ENCODE measurements at regions not wholly inside any gene's neighbourhood (a gene's known extent, or its start where the extent isn't known, plus 50 kb on each side); places are given as distances from the start of the nearest gene placed in this dataset.
A peak's percentile ranks its signal among the peaks of the same experiment; 100 is the strongest.

GRCh38 chr5:133680830-133681565, 68.7 kb upstream of the FSTL4 start:
- H3K36me3 Mint-ChIP-seq, result no peaks in the 10 kb centered on the region
- H3K9me3 Mint-ChIP-seq, result no peaks in the 10 kb centered on the region

DNA sequence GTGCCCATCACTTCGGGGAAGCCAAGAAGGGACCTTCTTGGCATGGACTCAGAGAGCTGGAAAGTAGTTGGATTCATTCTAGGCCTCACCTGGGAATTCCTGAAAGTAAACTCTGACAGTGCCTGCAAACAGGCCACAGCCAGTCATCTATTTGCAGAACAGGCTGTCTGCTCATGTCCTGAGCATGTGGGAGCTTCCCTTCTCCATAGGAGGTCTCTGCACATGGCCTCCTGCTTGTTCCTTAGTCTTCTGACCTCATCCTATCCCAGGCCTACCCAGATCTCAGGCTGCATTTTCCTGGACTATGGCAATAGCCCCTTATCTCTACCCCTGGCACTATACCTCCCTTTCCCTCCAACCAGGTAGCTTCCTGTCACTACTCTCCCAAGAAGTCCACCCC, 67.2 kb upstream of the FSTL4 start:
- no peak for DNase-seq
- no peak for ATAC-seq (ENCODE audit: low read depth in 2 of 2)
- peak overlapping the region in 1 of 8 donors; percentile 5 for H3K4me3 Mint-ChIP-seq
- H3K27me3 Mint-ChIP-seq, result peaks cover 0 to 16% (median 0%) of the 10 kb centered on the region in 3 donors
- no peaks in the 10 kb centered on the region for H3K36me3 Mint-ChIP-seq
- H3K9me3 Mint-ChIP-seq, result no peaks in the 10 kb centered on the region
- H3K27ac Mint-ChIP-seq, result no peak overlapping the region
- H3K4me1 Mint-ChIP-seq, result peaks cover 0 to 11% (median 6%) of the 10 kb centered on the region in 3 donors

More at GRCh38 chr5:133680830-133681565, 68.7 kb upstream of the FSTL4 start:
- Mint-ChIP-seq H3K27ac (peak overlapping the region in 2 of 6 donors; percentile 34 to 49), H3K4me1 (peaks cover 0 to 11% (median 6%) of the 10 kb centered on the region in 3 donors), H3K4me3 (no peak overlapping the region), H3K27me3 (peaks cover 0 to 10% (median 5%) of the 10 kb centered on the region in 3 donors)
- ATAC-seq (ENCODE audit: low read depth in 2 of 2), result no peak
- no peak for DNase-seq

DNA sequence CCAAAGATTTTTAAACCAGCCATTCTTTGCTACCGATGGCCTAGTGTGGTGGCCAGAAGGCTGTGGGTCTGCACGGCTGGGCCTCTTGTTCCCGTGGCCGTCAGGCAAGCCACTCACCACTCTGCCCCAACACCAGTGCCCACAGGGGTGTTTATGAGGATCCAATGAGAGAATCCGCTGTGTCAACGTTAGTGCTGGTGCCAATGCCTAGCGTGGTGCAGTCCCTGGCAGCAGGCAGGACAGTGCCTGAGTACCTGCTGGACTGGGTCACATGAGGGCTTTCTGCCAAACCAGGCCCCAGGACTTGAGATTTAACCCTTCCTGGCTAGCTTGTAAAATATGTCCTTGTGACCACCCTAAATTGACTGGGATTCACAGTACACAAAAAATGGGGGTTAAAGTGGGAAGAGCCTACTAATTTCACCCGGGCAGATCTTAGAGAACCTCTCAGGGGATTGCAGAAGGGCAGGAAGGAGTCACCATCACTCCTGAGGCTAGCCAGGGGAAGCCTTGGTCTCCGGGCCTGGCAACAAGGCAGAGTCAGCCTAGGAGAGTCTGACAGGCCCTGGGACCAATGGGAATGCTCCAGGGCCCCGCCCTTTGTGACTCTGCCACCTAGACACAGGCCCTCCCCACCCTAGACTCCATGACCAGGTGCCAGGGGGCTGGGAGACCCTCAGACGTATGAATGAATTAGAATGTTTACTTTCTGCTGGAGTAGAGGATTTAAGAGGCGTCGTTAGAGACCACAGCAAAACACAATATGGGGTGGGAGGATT, 63.2 kb upstream of the FSTL4 start:
- Mint-ChIP-seq H3K4me3 (no peak overlapping the region), H3K27me3 (peaks cover 4 to 32% (median 18%) of the 10 kb centered on the region in 3 donors), H3K36me3 (peaks cover 0 to 9% of the 10 kb centered on the region in 2 donors), H3K27ac (no peak overlapping the region), H3K9me3 (peaks cover 5 to 14% (median 6%) of the 10 kb centered on the region in 7 donors), H3K4me1 (peaks cover 0 to 5% (median 0%) of the 10 kb centered on the region in 3 donors)
- no peak for DNase-seq
- no peak for ATAC-seq (ENCODE audit: low read depth in 2 of 2)

DNA sequence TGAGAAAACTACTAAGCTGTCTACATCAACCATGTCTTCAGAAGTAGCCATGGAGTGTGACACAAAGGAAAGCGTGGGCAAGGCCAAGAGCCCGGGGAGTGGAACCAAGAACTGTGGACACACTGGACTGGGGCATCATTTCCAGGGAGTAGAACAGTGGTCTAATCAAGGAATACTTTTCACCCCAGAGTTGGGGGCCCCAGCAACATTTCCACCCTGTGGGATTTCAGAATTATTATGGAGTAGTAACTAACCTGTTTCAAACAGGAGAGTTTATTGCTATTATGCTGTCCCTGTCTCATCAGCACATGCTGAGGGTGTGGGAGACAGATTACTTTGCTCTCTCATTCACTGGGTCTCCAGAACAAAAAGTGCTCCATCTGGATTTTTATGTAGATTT, 58.0 kb upstream of the FSTL4 start:
- Mint-ChIP-seq H3K4me1 (peaks cover 0 to 5% (median 0%) of the 10 kb centered on the region in 3 donors), H3K27ac (no peak overlapping the region), H3K36me3 (peaks cover 0 to 9% of the 10 kb centered on the region in 2 donors), H3K4me3 (no peak overlapping the region), H3K9me3 (peaks cover 6 to 23% (median 14%) of the 10 kb centered on the region in 7 donors), H3K27me3 (peaks cover 18 to 46% (median 42%) of the 10 kb centered on the region in 3 donors)
- no peak for ATAC-seq (ENCODE audit: low read depth in 2 of 2)
- no peak for DNase-seq

DNA sequence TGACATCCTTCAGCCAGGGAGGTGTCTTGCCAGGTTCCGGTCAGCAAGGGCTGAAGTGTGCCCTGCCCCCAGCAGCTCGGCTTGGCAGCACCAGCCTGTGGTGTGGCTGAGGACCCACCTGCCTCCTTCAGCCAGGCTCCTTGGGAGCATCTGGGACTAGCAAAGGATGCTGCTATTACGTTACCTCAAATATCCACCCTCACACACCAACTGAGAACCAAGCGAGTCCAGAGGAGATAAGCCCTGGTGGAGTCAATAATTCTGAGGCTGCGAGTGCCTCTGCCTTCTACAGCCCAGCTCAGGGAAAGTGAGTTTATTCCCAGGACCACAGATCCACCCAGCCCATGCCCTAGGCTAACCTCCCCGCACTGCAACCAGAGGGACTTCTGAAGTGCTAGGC, 57.1 kb upstream of the FSTL4 start:
- DNase-seq (no peak), ATAC-seq (ENCODE audit: low read depth in 2 of 2) (no peak)
- H3K4me1 Mint-ChIP-seq, result peaks cover 0 to 5% (median 0%) of the 10 kb centered on the region in 3 donors
- peaks cover 18 to 42% (median 39%) of the 10 kb centered on the region in 3 donors for H3K27me3 Mint-ChIP-seq
- peak overlapping the region in 1 of 6 donors; percentile 36 for H3K27ac Mint-ChIP-seq
- H3K4me3 Mint-ChIP-seq, result no peak overlapping the region
- H3K36me3 Mint-ChIP-seq, result peaks cover 0 to 9% of the 10 kb centered on the region in 2 donors
- peaks cover 6 to 23% (median 14%) of the 10 kb centered on the region in 7 donors for H3K9me3 Mint-ChIP-seq

DNA sequence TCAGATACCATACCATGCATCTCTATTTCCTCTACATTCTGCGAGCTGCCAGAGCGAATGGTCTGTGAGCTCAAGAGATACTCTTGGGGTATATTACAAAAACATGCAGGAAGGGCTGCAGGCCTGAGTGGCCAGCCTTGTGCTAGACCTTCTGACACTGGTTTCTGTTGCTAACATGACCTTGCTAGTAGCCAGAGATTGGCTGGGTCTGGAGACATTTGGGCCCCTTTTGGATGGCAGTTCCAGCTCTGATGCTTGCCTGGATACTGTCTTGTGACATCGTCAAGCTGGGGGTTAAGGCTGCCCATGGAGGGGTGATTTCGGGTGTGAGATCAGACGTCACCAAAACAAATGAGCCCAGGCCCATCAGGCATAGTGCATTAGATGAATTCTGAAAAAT, 56.1 kb upstream of the FSTL4 start:
- no peak for DNase-seq
- H3K4me1 Mint-ChIP-seq, result peaks cover 0 to 5% (median 0%) of the 10 kb centered on the region in 3 donors
- peaks cover 6 to 23% (median 14%) of the 10 kb centered on the region in 7 donors for H3K9me3 Mint-ChIP-seq
- ATAC-seq (ENCODE audit: low read depth in 2 of 2), result no peak
- H3K4me3 Mint-ChIP-seq, result no peak overlapping the region
- peaks cover 0 to 9% of the 10 kb centered on the region in 2 donors for H3K36me3 Mint-ChIP-seq
- H3K27me3 Mint-ChIP-seq, result peaks cover 15 to 45% (median 39%) of the 10 kb centered on the region in 3 donors
- no peak overlapping the region for H3K27ac Mint-ChIP-seq

DNA sequence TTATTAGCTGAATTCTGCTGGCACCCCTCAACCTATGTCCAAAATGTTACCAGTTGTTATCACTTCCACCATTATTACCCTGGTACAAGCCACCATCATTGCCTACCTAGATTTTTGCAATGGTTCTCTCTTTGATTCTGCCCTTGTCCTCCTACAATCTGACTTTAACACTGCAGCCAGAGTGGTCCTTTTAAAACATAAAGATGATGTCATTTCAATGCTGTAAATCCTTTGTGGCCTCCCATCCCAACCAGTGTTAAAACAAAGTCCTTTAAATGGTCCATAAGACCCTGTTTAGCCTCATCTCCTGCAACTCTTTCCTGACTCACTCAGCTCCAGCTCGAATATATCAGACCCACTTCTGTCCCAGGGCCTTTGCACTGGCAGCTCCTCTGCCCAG, 54.9 kb upstream of the FSTL4 start:
- Mint-ChIP-seq H3K27me3 (peaks cover 14 to 39% (median 29%) of the 10 kb centered on the region in 3 donors), H3K27ac (peak overlapping the region in 1 of 6 donors; percentile 10), H3K36me3 (peaks cover 0 to 3% of the 10 kb centered on the region in 2 donors), H3K4me1 (peaks cover 0 to under 1% (median 0%) of the 10 kb centered on the region in 3 donors), H3K4me3 (peak overlapping the region in 1 of 8 donors; percentile 58), H3K9me3 (peaks cover under 1 to 23% (median 12%) of the 10 kb centered on the region in 7 donors)
- no peak for DNase-seq
- ATAC-seq (ENCODE audit: low read depth in 2 of 2), result no peak

DNA sequence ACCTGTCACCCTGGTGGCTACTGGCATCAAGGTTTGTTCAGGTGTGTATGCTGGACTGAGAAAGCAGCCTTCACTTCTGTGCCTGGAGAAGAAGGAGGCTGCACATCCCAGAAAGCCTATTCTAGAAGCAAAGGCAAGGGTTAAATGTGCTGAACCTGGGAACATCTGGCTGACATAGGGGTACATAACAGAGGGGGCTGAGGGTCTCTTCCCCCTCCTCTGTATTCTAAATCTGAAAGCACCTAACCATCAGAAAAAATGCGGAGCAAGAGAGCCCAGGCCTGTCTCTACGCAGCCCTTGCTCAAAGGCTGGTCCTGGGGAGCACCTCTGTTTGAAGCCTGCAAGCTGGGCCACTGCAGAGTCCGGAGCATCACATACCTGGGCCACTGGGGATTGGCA, 53.2 kb upstream of the FSTL4 start:
- DNase-seq, result no peak
- no peak for ATAC-seq (ENCODE audit: low read depth in 2 of 2)
- Mint-ChIP-seq H3K4me1 (no peaks in the 10 kb centered on the region), H3K27me3 (peaks cover 14 to 29% (median 24%) of the 10 kb centered on the region in 3 donors), H3K9me3 (peaks cover 0 to 11% (median 3%) of the 10 kb centered on the region in 7 donors), H3K27ac (no peak overlapping the region), H3K4me3 (no peak overlapping the region), H3K36me3 (no peaks in the 10 kb centered on the region)

GRCh38 chr5:133664422-133664821, 52.1 kb upstream of the FSTL4 start:
- H3K27ac Mint-ChIP-seq, result no peak overlapping the region
- peaks cover 9 to 19% (median 15%) of the 10 kb centered on the region in 3 donors for H3K27me3 Mint-ChIP-seq
- ATAC-seq (ENCODE audit: low read depth in 2 of 2) (no peak), DNase-seq (no peak)
- H3K4me3 Mint-ChIP-seq, result no peak overlapping the region
- no peaks in the 10 kb centered on the region for H3K36me3 Mint-ChIP-seq
- H3K4me1 Mint-ChIP-seq, result peaks cover 0 to under 1% (median 0%) of the 10 kb centered on the region in 3 donors
- H3K9me3 Mint-ChIP-seq, result peaks cover 0 to under 1% (median 0%) of the 10 kb centered on the region in 7 donors

- ATAC-seq (ENCODE audit: low read depth in 2 of 2) (no peak), DNase-seq (no peak)
- peak overlapping the region in 1 of 8 donors; percentile 29 for H3K4me3 Mint-ChIP-seq
Observed at GRCh38 chr5:133663397-133664054, 51.2 kb upstream of the FSTL4 start.

DNA sequence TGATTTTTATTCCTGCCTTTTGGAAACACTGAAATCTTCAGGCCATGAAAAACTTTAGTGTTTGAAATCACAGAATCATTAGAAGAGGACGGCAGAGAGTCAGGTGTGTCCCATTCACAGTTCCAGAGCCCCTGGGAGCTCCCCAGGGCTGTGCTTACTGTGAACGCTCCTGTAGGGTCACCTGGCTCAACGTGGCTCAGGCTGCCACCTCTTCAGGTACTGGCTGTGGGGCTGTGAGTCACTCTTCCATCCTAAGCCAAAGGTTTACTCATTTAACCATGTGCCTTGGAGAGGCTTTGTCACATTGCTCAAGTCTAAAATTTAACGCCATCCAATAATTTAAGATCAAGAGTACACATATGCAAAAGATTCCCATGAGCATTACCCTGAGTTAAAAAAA, 50.2 kb upstream of the FSTL4 start:
- H3K36me3 Mint-ChIP-seq, result no peaks in the 10 kb centered on the region
- H3K9me3 Mint-ChIP-seq, result no peaks in the 10 kb centered on the region
- peaks cover 5 to 10% (median 7%) of the 10 kb centered on the region in 3 donors for H3K4me1 Mint-ChIP-seq
- no peak for DNase-seq
- peaks cover 5 to 10% (median 9%) of the 10 kb centered on the region in 3 donors for H3K27me3 Mint-ChIP-seq
- no peak overlapping the region for H3K4me3 Mint-ChIP-seq
- H3K27ac Mint-ChIP-seq, result peak overlapping the region in 1 of 6 donors; percentile 8
- ATAC-seq (ENCODE audit: low read depth in 2 of 2), result no peak

More at GRCh38 chr5:133663397-133664054, 51.2 kb upstream of the FSTL4 start:
- peak overlapping the region in 1 of 6 donors; percentile 15 for H3K27ac Mint-ChIP-seq
- H3K36me3 Mint-ChIP-seq, result no peaks in the 10 kb centered on the region
- H3K27me3 Mint-ChIP-seq, result peaks cover 7 to 15% (median 12%) of the 10 kb centered on the region in 3 donors
- peaks cover under 1 to 5% (median 2%) of the 10 kb centered on the region in 3 donors for H3K4me1 Mint-ChIP-seq
- H3K9me3 Mint-ChIP-seq, result no peaks in the 10 kb centered on the region
